Endothelial cell of umbilical vein (primary cell): ENCODE measurements at regions not wholly inside any gene's neighbourhood (a gene's known extent, or its start where the extent isn't known, plus 50 kb on each side); places are given as distances from the start of the nearest gene placed in this dataset.
"Not testable (repeated sequence)": the region's sequence is repeated elsewhere in the genome, so short reads cannot be mapped to it uniquely, and the experiment has no call there.

ENCODE experiments used
- BruUV-seq: library from RNA; stranded (reverse); fragments of 400-500 nt; replicated peaks from 2 replicates; lab custom pipeline; 2021; lab: Mats Ljungman, UMichigan
- CTCF ChIA-PET: fragments of 300-600, 350-600 bp; sonication (Branson Sonifier 250); formaldehyde crosslinking; loops from one replicate; lab custom pipeline; 2021; ENCODE audit warnings: antibody characterized with exemption, inconsistent platforms; lab: Charles Lee
- POLR2A ChIA-PET: fragments of 300-600, 350-600 bp; sonication (Branson Sonifier 250); formaldehyde crosslinking; loops from one replicate; lab custom pipeline; 2021; ENCODE audit warnings: antibody characterized with exemption, inconsistent platforms; lab: Charles Lee
- DNase-seq: peaks from one replicate; pipeline ENCODE4 v3.0.0-alpha.2; 2011; ENCODE audit warnings: low read depth, low spot score
- FAIRE-seq: peaks from 2 replicates; lab custom pipeline; 2011; peaks lifted over from hg19 to GRCh38; lab: Jason Lieb, UNC
- H2AFZ ChIP-seq: 2 replicates; pipeline ENCODE4 v1.6.0; 2012; ENCODE audit warnings: low read depth, low read length, control low read depth, inconsistent platforms
- H3K27ac ChIP-seq: 2 replicates; pipeline ENCODE4 v1.5.1; 2011; ENCODE audit warnings: low read depth, mild to moderate bottlenecking, control low read depth, low read length, moderate library complexity; ENCODE audit not compliant: insufficient read depth
- H3K27me3 ChIP-seq, 2 experiments: 2 replicates each; pipeline versions ENCODE4 v1.6.0 to v1.6.1; 2011; ENCODE audit warnings: low read length in 2 of 2, mixed read lengths in 1 of 2; ENCODE audit not compliant: control insufficient read depth in 2 of 2, insufficient read depth in 2 of 2
- H3K36me3 ChIP-seq, 2 experiments: 2 replicates in 1 of 2; 3 replicates in 1 of 2; pipeline ENCODE4 v1.5.1; 2011; ENCODE audit warnings: low read length in 2 of 2, mild to moderate bottlenecking in 1 of 2, moderate library complexity in 1 of 2; ENCODE audit not compliant: control insufficient read depth in 2 of 2, insufficient read depth in 2 of 2; ENCODE audit errors: extremely low read depth in 1 of 2
- H3K4me1 ChIP-seq: 3 replicates; pipeline ENCODE4 v1.5.1; 2011; ENCODE audit warnings: mild to moderate bottlenecking, low read length; ENCODE audit not compliant: control insufficient read depth, insufficient read depth; ENCODE audit errors: extremely low read depth
- H3K4me2 ChIP-seq: 2 replicates; pipeline ENCODE4 v1.6.1; 2011; ENCODE audit warnings: low read length, control low read depth, mixed read lengths; ENCODE audit not compliant: insufficient read depth
- H3K4me3 ChIP-seq, 3 experiments: fragments of 200-600 bp in 1 of 3; sonication (generic), shearing (Covaris generic) in 1 of 3; replicated peaks in 1 of 3; 2 replicates each; pipeline ENCODE4 v1.5.1; 2011 to 2016; ENCODE audit warnings: control low read depth in 3 of 3, low read length in 3 of 3, mild to moderate bottlenecking in 2 of 3, inconsistent platforms in 1 of 3, low read depth in 1 of 3, moderate library complexity in 1 of 3; ENCODE audit not compliant: insufficient read depth in 1 of 3
- H3K79me2 ChIP-seq: 2 replicates; pipeline ENCODE4 v1.6.0; 2012; ENCODE audit warnings: low read length, inconsistent platforms; ENCODE audit not compliant: control insufficient read depth, insufficient read depth
- H3K9ac ChIP-seq: replicated peaks from 2 replicates; pipeline ENCODE3; 2011; ENCODE audit warnings: low read length, control low read depth; ENCODE audit not compliant: insufficient read depth; ENCODE audit errors: extremely low read depth
- H3K9me1 ChIP-seq: replicated peaks from 3 replicates; pipeline ENCODE4 v1.6.0; 2011; ENCODE audit warnings: mild to moderate bottlenecking, low read length; ENCODE audit not compliant: control insufficient read depth, insufficient read depth; ENCODE audit errors: extremely low read depth
- H3K9me3 ChIP-seq: replicated peaks from 2 replicates; pipeline ENCODE4 v1.5.1; 2012; ENCODE audit warnings: low read length, inconsistent platforms; ENCODE audit not compliant: control insufficient read depth, insufficient read depth
- H4K20me1 ChIP-seq: replicated peaks from 2 replicates; pipeline ENCODE3; 2011; ENCODE audit warnings: mild to moderate bottlenecking, low read length; ENCODE audit not compliant: control insufficient read depth, insufficient read depth; ENCODE audit errors: extremely low read depth
- EZH2 ChIP-seq: IDR thresholded peaks from 2 replicates; pipeline ENCODE4 v1.6.1; 2012; ENCODE audit warnings: borderline replicate concordance, low read depth, mild to moderate bottlenecking, moderate library complexity, low read length, inconsistent platforms; ENCODE audit not compliant: severe bottlenecking
- FOS ChIP-seq: IDR thresholded peaks from 2 replicates; pipeline ENCODE4 v1.6.1; 2011; ENCODE audit warnings: mild to moderate bottlenecking, low read length, moderate library complexity, borderline replicate concordance; ENCODE audit not compliant: insufficient read depth
- GATA2 ChIP-seq: IDR thresholded peaks from 2 replicates; pipeline ENCODE4 v1.7.0; 2011; ENCODE audit warnings: low read depth, mild to moderate bottlenecking, moderate library complexity, mixed read lengths, low read length; ENCODE audit not compliant: insufficient read length, insufficient read depth
- JUN ChIP-seq: IDR thresholded peaks from 2 replicates; pipeline ENCODE4 v1.6.1; 2011; ENCODE audit warnings: borderline replicate concordance, low read depth; ENCODE audit not compliant: insufficient read length, insufficient read depth
- MYC ChIP-seq: IDR thresholded peaks from one replicate; pipeline ENCODE4 v1.6.1; 2011; ENCODE audit warnings: mild to moderate bottlenecking, low read depth, low read length
- POLR2A ChIP-seq: IDR thresholded peaks from 2 replicates; pipeline ENCODE4 v1.6.1; 2012; ENCODE audit warnings: low read depth, mild to moderate bottlenecking, control low read depth, low read length
- POLR2AphosphoS5 ChIP-seq: IDR thresholded peaks from 2 replicates; pipeline ENCODE4 v1.6.1; 2012; ENCODE audit warnings: low read depth, mild to moderate bottlenecking, control low read depth, low read length, moderate library complexity; ENCODE audit not compliant: insufficient read depth
- dilution Hi-C: fragments of 300-500 bp; cut with MboI; formaldehyde crosslinking; loops from one replicate; pipeline ENCODE4 v1.15.0; 2019; ENCODE audit warnings: low sequenced_read_pairs; ENCODE audit not compliant: extremely low pct_ligation_motif_present
- intact Hi-C: fragments of 100-400 bp; cut with micrococcal nuclease; formaldehyde crosslinking; loops from one replicate; pipeline ENCODE4 v1.10.0; 2022
- TF ChIP-seq, protein P1 (sequence below): IDR thresholded peaks from 2 replicates; pipeline ENCODE4 v1.6.1; 2011; ENCODE audit not compliant: insufficient read depth, insufficient read length
- TF ChIP-seq, protein P2 (sequence below), 2 donors: IDR thresholded peaks; 1 replicate in 1 of 2; 2 replicates in 1 of 2; pipeline ENCODE4 v1.5.1; 2011; ENCODE audit warnings: low read length in 2 of 2, mild to moderate bottlenecking in 2 of 2, moderate library complexity in 2 of 2, control low read depth in 1 of 2, inconsistent platforms in 1 of 2, low read depth in 1 of 2; ENCODE audit not compliant: insufficient read depth in 1 of 2; ENCODE audit errors: extremely low read depth in 1 of 2

DNA sequence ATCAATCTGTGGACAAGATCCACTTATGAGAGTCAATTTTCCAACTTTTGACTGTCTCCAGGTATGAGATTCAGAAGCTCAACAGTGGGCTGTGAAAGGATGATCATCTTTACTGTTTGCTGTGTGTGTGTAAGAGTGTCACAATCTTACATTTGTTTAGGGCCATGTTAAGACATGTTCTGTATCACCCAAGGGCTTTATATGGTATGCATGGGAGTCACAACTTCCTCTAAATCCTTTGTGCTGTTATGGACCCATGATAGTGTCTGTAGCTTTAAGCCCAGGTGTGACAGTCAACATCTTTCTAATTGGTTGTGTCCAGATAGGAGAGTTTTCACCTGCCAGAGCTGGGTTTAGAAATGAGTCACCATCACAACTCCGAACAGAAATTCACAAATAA, 70.2 kb downstream of the ZNF726 start:
- dilution Hi-C loops, POLR2A ChIA-PET, CTCF ChIA-PET, H4K20me1 ChIP-seq, H3K27me3 ChIP-seq, intact Hi-C loops, DNase-seq, H3K9me3 ChIP-seq, FAIRE-seq, H3K9me1 ChIP-seq, H3K9ac ChIP-seq, H3K79me2 ChIP-seq, H2AFZ ChIP-seq, H3K27ac ChIP-seq, H3K4me2 ChIP-seq, H3K4me1 ChIP-seq, H3K36me3 ChIP-seq, H3K4me3 ChIP-seq, BruUV-seq: not testable (repeated sequence)

- ChIA-PET CTCF (no interaction called here), POLR2A (no interaction called here)
- H3K36me3 ChIP-seq, result no peaks in the 10 kb centered on the region
- no peaks in the 10 kb centered on the region for H3K4me1 ChIP-seq
- peaks cover 5% of the 10 kb centered on the region for H3K9me3 ChIP-seq
- no peak for TF ChIP-seq EZH2
- TF ChIP-seq MYC, result no peak
- TF ChIP-seq POLR2AphosphoS5, result no peak
- TF ChIP-seq, protein P1, sequence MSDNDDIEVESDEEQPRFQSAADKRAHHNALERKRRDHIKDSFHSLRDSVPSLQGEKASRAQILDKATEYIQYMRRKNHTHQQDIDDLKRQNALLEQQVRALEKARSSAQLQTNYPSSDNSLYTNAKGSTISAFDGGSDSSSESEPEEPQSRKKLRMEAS, result no peak
- no peak for TF ChIP-seq POLR2A
- no peak for TF ChIP-seq FOS
- TF ChIP-seq JUN, result no peak
- no peak for TF ChIP-seq GATA2
- TF ChIP-seq, protein P2, sequence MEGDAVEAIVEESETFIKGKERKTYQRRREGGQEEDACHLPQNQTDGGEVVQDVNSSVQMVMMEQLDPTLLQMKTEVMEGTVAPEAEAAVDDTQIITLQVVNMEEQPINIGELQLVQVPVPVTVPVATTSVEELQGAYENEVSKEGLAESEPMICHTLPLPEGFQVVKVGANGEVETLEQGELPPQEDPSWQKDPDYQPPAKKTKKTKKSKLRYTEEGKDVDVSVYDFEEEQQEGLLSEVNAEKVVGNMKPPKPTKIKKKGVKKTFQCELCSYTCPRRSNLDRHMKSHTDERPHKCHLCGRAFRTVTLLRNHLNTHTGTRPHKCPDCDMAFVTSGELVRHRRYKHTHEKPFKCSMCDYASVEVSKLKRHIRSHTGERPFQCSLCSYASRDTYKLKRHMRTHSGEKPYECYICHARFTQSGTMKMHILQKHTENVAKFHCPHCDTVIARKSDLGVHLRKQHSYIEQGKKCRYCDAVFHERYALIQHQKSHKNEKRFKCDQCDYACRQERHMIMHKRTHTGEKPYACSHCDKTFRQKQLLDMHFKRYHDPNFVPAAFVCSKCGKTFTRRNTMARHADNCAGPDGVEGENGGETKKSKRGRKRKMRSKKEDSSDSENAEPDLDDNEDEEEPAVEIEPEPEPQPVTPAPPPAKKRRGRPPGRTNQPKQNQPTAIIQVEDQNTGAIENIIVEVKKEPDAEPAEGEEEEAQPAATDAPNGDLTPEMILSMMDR (IDR thresholded peaks at IDR 0.05; ENCODE audit: extremely low read depth in 1 of 2, insufficient read depth in 1 of 2, low read depth in 1 of 2, low read length in 2 of 2), result no peak
- no peak overlapping the region for H3K4me3 ChIP-seq
- H3K9me1 ChIP-seq, result no peaks in the 10 kb centered on the region
- no peaks in the 10 kb centered on the region for H4K20me1 ChIP-seq
- no peak overlapping the region for H3K4me2 ChIP-seq
- H3K79me2 ChIP-seq, result no peaks in the 10 kb centered on the region
- H3K27me3 ChIP-seq, result no peaks in the 10 kb centered on the region
- H2AFZ ChIP-seq, result no peak overlapping the region
- dilution Hi-C loops (no loop called here), intact Hi-C loops (no loop called here)
- no peak for DNase-seq
- no peak overlapping the region for H3K27ac ChIP-seq
- no peak overlapping the region for H3K9ac ChIP-seq
- no TSS peak for BruUV-seq
- FAIRE-seq, result no peak
Observed at GRCh38 chr19:23986623-23987022, 71.9 kb downstream of the ZNF726 start.
